ENCODE measurements at regions not wholly inside any gene's neighbourhood (a gene's known extent, or its start where the extent isn't known, plus 50 kb on each side); places are given as distances from the start of the nearest gene placed in this dataset.

DNA sequence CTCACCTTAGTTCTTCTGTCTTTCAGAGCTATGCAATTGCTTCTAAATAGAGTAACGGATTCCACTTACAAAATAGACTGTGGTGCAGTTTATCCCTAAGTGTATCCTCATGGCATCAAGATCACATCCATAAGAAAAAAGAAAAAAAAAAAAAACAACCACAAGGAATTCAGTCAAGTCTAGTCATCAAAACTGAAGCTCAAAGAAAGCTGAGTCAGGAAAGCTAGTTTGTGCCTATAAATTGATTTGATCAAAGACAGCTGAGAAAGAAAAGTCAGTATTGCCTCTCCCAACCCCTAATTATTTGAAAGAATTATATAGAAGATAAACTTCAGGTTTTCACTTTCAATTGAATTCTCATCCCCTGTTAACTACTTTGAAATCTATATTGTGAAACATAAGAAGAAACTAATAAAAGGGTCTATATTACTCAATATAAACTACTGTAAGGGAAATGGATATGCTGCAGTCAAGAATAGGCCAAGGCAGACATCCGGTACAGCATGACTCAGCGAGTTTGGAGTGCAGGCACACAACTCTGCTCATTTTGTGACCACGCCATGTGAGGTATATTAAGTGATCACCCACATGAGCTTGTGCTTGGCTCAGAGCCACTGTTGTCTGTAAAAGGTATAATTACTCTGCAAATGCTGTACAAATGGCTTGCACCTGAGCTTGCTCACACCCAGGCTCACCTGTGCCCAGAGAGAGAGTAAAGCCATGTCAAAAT lies 568.1 kb upstream of the CRIM1 start:
- TF ChIP-seq MXI1 (conservative IDR thresholded peaks at IDR 0.05; ENCODE audit: poor library complexity, severe bottlenecking): no peak
- no peak for TF ChIP-seq EZH2 (IDR thresholded peaks at IDR 0.05; ENCODE audit: borderline replicate concordance, insufficient read depth, low read length, poor library complexity, severe bottlenecking)
- no peak for TF ChIP-seq SMC3 (conservative IDR thresholded peaks at IDR 0.05; ENCODE audit: poor library complexity)
- no peak for TF ChIP-seq POLR2AphosphoS5 (IDR thresholded peaks at IDR 0.05)
- TF ChIP-seq CTCF (IDR thresholded peaks at IDR 0.05; ENCODE audit: poor library complexity, severe bottlenecking): no peak
- no peak for TF ChIP-seq TAF1 (IDR thresholded peaks at IDR 0.05; ENCODE audit: low read depth)
- no peak for TF ChIP-seq EP300 (conservative IDR thresholded peaks at IDR 0.05; ENCODE audit: poor library complexity, severe bottlenecking)
- no peak for TF ChIP-seq RAD21 (conservative IDR thresholded peaks at IDR 0.05)
- TF ChIP-seq, protein P1, sequence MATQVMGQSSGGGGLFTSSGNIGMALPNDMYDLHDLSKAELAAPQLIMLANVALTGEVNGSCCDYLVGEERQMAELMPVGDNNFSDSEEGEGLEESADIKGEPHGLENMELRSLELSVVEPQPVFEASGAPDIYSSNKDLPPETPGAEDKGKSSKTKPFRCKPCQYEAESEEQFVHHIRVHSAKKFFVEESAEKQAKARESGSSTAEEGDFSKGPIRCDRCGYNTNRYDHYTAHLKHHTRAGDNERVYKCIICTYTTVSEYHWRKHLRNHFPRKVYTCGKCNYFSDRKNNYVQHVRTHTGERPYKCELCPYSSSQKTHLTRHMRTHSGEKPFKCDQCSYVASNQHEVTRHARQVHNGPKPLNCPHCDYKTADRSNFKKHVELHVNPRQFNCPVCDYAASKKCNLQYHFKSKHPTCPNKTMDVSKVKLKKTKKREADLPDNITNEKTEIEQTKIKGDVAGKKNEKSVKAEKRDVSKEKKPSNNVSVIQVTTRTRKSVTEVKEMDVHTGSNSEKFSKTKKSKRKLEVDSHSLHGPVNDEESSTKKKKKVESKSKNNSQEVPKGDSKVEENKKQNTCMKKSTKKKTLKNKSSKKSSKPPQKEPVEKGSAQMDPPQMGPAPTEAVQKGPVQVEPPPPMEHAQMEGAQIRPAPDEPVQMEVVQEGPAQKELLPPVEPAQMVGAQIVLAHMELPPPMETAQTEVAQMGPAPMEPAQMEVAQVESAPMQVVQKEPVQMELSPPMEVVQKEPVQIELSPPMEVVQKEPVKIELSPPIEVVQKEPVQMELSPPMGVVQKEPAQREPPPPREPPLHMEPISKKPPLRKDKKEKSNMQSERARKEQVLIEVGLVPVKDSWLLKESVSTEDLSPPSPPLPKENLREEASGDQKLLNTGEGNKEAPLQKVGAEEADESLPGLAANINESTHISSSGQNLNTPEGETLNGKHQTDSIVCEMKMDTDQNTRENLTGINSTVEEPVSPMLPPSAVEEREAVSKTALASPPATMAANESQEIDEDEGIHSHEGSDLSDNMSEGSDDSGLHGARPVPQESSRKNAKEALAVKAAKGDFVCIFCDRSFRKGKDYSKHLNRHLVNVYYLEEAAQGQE (IDR thresholded peaks at IDR 0.05; ENCODE audit: borderline replicate concordance): no peak
- no peak overlapping the region for H3K9ac ChIP-seq (ENCODE audit: low read length)
- H4K20me1 ChIP-seq (ENCODE audit: insufficient read depth): no peaks in the 10 kb centered on the region
- H3K27me3 ChIP-seq (ENCODE audit: insufficient read depth, low read depth, low read length): no peaks in the 10 kb centered on the region
- H3K36me3 ChIP-seq (ENCODE audit: insufficient read depth, low read length): no peaks in the 10 kb centered on the region
- H3K9me2 ChIP-seq (ENCODE audit: insufficient read depth, low read length): no peaks in the 10 kb centered on the region
- H3K27ac ChIP-seq (ENCODE audit: low read length): no peak overlapping the region
- no peaks in the 10 kb centered on the region for H3F3A ChIP-seq (ENCODE audit: insufficient read depth, low read length, poor library complexity, severe bottlenecking)
- H3K9me3 ChIP-seq (ENCODE audit: low read length): no peaks in the 10 kb centered on the region
- H3K4me3 ChIP-seq (ENCODE audit: low read length): no peak overlapping the region
- no peaks in the 10 kb centered on the region for H3K79me2 ChIP-seq (replicated peaks; ENCODE audit: insufficient read depth, low read length)
- no peak overlapping the region for H3K4me2 ChIP-seq (ENCODE audit: low read length)
- no peak overlapping the region for H2AFZ ChIP-seq (ENCODE audit: low read depth, low read length)

DNA sequence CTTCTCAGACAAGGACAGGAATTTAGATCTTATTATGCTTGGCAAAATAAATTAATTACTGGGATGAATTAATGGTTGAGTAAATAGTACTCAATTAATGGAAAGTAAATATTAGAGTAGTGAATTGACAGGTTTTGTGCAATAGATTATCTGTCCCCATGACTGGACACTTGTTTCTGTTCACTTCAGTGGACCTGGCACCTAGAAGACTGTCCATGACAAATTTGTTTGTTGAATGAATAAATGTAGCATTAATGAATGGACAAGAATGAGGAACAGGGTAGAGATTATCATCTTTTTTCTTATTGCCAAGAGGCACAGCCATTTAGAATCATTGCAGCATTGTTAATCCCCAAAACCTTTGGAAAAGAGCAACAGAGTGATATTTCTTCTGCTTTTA lies 570.0 kb upstream of the CRIM1 start:
- TF ChIP-seq, protein P1 (IDR thresholded peaks at IDR 0.05; ENCODE audit: borderline replicate concordance): no peak
- TF ChIP-seq SMC3 (conservative IDR thresholded peaks at IDR 0.05; ENCODE audit: poor library complexity) (no peak), CTCF (IDR thresholded peaks at IDR 0.05; ENCODE audit: poor library complexity, severe bottlenecking) (no peak), POLR2AphosphoS5 (IDR thresholded peaks at IDR 0.05) (no peak), EP300 (conservative IDR thresholded peaks at IDR 0.05; ENCODE audit: poor library complexity, severe bottlenecking) (no peak), RAD21 (conservative IDR thresholded peaks at IDR 0.05) (no peak), TAF1 (IDR thresholded peaks at IDR 0.05; ENCODE audit: low read depth) (no peak), EZH2 (IDR thresholded peaks at IDR 0.05; ENCODE audit: borderline replicate concordance, insufficient read depth, low read length, poor library complexity, severe bottlenecking) (no peak), MXI1 (conservative IDR thresholded peaks at IDR 0.05; ENCODE audit: poor library complexity, severe bottlenecking) (no peak)
- Histone ChIP-seq H3K27ac (ENCODE audit: low read length) (no peak overlapping the region), H3K9me3 (ENCODE audit: low read length) (no peaks in the 10 kb centered on the region), H2AFZ (ENCODE audit: low read depth, low read length) (no peak overlapping the region), H3K4me3 (ENCODE audit: low read length) (no peak overlapping the region), H3K36me3 (ENCODE audit: insufficient read depth, low read length) (no peaks in the 10 kb centered on the region), H4K20me1 (ENCODE audit: insufficient read depth) (no peaks in the 10 kb centered on the region), H3K79me2 (replicated peaks; ENCODE audit: insufficient read depth, low read length) (no peaks in the 10 kb centered on the region), H3K4me2 (ENCODE audit: low read length) (no peak overlapping the region), H3K27me3 (ENCODE audit: insufficient read depth, low read depth, low read length) (no peaks in the 10 kb centered on the region), H3K9me2 (ENCODE audit: insufficient read depth, low read length) (no peaks in the 10 kb centered on the region), H3K9ac (ENCODE audit: low read length) (no peak overlapping the region), H3F3A (ENCODE audit: insufficient read depth, low read length, poor library complexity, severe bottlenecking) (no peaks in the 10 kb centered on the region)
